GM10266 (cell line): ENCODE measurements at regions not wholly inside any gene's neighbourhood (a gene's known extent, or its start where the extent isn't known, plus 50 kb on each side); places are given as distances from the start of the nearest gene placed in this dataset.
"Not testable (repeated sequence)": the region's sequence is repeated elsewhere in the genome, so short reads cannot be mapped to it uniquely, and the experiment has no call there.

ENCODE experiments used
- DNase-seq: peaks from one replicate; pipeline ENCODE4 v3.0.0; 2012; ENCODE audit errors: extremely low spot score
- TF ChIP-seq, protein P1 (sequence below): IDR thresholded peaks from 2 replicates; pipeline ENCODE4 v1.5.1; 2012; ENCODE audit warnings: mild to moderate bottlenecking, low read depth; ENCODE audit not compliant: control insufficient read depth, insufficient read depth; ENCODE audit errors: missing control alignments

DNA sequence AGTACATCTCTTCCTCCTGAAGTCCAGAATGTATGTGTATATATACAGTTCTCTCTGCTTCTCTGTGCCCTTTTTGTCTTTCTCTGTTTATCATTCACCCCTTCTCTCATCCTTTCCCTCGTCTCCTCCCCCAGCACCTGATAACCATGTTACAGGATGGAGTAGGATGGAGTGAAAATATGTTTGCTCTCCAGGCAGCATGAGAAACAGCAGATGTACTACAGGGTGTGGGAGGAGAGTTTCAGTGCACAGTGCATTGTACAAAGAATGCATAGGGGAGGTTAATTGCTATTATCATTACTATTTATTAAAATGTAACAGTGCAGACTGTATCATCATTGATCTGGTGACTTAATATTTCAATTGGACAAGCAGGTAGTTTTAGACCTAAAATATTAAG, 104.5 kb downstream of the MFAP3L start:
- TF ChIP-seq, protein P1, sequence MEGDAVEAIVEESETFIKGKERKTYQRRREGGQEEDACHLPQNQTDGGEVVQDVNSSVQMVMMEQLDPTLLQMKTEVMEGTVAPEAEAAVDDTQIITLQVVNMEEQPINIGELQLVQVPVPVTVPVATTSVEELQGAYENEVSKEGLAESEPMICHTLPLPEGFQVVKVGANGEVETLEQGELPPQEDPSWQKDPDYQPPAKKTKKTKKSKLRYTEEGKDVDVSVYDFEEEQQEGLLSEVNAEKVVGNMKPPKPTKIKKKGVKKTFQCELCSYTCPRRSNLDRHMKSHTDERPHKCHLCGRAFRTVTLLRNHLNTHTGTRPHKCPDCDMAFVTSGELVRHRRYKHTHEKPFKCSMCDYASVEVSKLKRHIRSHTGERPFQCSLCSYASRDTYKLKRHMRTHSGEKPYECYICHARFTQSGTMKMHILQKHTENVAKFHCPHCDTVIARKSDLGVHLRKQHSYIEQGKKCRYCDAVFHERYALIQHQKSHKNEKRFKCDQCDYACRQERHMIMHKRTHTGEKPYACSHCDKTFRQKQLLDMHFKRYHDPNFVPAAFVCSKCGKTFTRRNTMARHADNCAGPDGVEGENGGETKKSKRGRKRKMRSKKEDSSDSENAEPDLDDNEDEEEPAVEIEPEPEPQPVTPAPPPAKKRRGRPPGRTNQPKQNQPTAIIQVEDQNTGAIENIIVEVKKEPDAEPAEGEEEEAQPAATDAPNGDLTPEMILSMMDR: no peak
- DNase-seq: no peak

DNA sequence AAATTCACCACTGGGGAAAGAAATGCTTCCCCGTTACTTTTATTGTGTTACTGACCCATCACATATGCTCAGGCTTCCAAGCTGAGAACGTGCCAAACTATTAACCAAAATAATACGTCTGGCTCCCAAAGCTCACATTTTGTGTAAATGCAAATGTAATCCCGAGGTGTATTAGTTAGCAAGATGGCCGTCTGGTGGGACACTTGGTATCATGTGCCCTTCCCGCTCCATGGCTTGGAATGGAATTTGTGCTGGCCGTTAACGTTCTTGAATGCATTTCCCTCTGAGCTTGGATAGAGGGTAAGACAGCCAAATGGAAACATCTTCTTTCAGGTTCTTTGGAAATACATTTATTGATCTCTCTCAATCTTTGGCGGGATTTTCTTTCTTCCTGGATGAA, 105.0 kb downstream of the MFAP3L start:
- TF ChIP-seq, protein P1: no peak
- DNase-seq: no peak

DNA sequence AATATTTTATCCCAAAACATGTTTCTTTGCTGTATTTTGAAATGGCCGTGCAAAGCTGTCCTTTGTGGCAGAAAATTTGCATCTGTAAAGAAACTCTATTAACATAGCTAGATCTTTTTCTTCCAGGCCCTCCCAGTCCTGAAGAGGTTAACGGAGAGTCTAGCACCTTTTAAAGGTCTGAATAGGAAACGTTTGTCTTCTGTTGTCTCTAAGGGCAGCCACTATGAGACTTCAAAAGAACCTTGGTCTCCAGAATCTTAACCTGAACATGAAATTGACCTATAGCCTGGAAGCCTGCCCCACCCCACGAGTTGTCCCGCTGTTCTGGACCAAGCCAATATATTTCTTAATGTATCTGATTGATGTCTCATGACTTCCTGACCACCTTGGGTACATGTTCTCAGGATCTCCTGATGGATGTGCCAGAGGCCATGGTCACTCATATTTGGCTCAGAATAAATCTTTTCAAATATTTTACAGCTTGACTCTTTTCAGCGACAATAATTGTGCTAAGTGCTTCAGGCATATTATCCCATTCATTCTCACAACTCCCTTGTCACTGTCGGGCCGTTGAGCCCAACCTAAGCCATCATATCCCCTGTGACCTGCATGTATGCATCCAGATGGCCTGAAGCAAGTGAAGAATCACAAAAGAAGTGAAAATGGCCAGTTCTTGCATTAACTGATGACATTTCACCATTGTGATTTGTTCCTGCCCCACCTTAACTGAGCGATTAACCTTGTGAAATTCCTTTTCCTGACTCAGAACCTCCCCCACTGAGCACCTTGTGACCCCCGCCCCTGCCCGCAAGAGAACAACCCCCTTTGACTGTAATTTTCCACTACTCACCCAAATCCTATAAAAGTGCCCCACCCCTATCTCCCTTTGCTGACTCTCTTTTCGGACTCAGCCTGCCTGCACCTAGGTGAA, 106.7 kb downstream of the MFAP3L start:
- not testable (repeated sequence) for DNase-seq

DNA sequence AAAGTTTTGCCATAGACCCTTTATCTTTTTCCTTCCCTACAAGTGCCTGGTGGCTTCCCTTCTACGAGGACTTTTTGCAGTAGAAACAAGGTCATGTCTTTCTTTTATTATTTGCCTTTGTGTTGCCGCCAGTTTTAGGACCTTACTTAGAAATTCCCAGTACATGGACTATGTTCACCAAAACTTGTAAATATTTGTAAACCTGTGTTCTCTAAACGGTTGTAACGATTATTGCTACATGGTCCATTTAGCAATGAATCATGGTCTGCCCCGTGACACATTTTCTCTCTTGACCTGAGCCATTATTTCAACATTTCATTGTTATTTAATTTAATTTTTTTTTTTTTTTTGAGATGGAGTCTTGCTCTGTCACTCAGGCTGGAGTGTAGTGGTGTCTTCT, 110.7 kb downstream of the MFAP3L start:
- TF ChIP-seq, protein P1: no peak
- no peak for DNase-seq

DNA sequence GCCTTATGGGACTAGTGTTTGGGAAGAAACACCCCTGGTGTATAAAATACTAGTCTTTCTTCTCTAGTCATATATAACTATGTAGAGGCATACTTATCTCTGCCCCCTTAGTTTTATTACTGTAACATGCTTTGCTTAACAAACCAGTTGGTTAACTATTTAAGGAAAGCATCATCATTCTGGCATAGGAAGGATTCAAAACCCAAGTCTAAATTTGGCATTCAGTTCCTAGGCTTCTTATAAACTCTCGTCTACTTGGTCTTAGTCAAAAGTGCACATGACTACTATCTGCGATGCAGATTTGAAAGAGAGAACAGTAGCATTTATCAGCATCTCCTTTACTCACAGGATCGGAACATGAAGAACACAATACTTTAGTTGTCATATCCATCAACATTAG, 111.3 kb downstream of the MFAP3L start:
- no peak for DNase-seq
- TF ChIP-seq, protein P1: no peak

DNA sequence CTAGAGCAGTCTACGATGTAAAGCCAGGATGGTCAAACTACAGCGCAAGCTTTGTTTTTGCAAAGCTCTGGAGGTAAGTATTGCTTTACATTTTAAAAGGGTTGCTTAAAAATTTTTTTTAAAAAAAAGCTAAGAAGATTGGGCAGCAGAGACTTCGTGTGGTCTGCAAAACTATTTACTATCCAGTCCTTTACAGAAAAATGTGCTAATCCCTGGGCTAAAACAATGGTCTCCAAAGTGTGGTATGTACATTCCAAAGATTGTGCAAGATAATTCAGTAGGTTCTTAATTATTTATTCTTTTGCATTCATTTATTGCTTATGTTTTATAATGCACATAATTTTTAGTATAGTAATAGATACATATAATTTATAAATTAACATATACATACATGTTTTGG, 113.2 kb downstream of the MFAP3L start:
- TF ChIP-seq, protein P1: no peak
- DNase-seq: no peak

DNA sequence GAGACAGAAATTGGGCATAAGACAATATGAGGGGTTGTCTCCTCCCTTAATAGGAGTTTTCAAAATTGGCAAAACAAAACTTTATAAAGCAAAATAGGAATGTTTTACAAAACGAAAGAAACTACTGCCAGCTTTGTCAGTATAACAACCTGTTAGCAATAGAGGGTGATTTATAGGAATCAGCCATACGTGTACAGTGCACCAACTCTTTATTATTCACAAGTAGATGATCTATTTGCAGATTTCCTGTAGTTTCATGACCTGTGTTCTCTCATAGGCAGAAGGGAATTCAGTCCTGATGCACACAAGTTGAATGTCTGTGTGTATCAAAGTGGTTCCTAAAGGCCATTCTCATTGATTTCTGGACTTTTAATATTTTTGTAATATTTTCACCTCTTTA, 116.3 kb downstream of the MFAP3L start:
- DNase-seq: no peak
- TF ChIP-seq, protein P1: no peak
